Body of pancreas (tissue), 4 donors: ENCODE measurements at regions not wholly inside any gene's neighbourhood (a gene's known extent, or its start where the extent isn't known, plus 50 kb on each side); places are given as distances from the start of the nearest gene placed in this dataset.

Experiments
- CTCF ChIP-seq, 7 experiments: fragments of 450-650 bp in 4 of 7; fragments of 200-600 bp in 3 of 7; sonication (generic) in 3 of 7; IDR thresholded peaks; one replicate each; pipeline ENCODE4 v1.5.1; 2016 to 2019; ENCODE audit warnings: antibody characterized with exemption in 7 of 7
- POLR2A ChIP-seq, 3 donors: fragments of 450-650 bp; IDR thresholded peaks; one replicate each; pipeline ENCODE4 v1.6.1; 2016; ENCODE audit warnings: antibody characterized with exemption in 3 of 3, mild to moderate bottlenecking in 2 of 3

GRCh38 chrX:41002026-41002425, 83.2 kb upstream of the USP9X start:
- TF ChIP-seq CTCF (IDR thresholded peaks at IDR 0.05) (no peak), POLR2A (IDR thresholded peaks at IDR 0.05) (no peak)
